BLaER1 treated with 17β-estradiol and CSF1 and Interleukin-3, amounts not matched to agents 10 nM and 100 nM (cell line): ENCODE measurements at regions not wholly inside any gene's neighbourhood (a gene's known extent, or its start where the extent isn't known, plus 50 kb on each side); places are given as distances from the start of the nearest gene placed in this dataset.

Source experiments
- H3K27ac ChIP-seq, 11 experiments: shearing (Covaris generic); formaldehyde crosslinking; 2 replicates each; pipeline ENCODE4 v1.8.1; 2022
- H3K27me3 ChIP-seq, 11 experiments: shearing (Covaris generic); formaldehyde crosslinking; 2 replicates each; pipeline ENCODE4 v1.8.1; 2022
- H3K36me3 ChIP-seq, 11 experiments: shearing (Covaris generic); formaldehyde crosslinking; 2 replicates each; pipeline ENCODE4 v1.8.1; 2022
- H3K4me1 ChIP-seq, 10 experiments: shearing (Covaris generic); formaldehyde crosslinking; 2 replicates each; pipeline ENCODE4 v1.8.1; 2022
- H3K4me2 ChIP-seq, 11 experiments: shearing (Covaris generic); formaldehyde crosslinking; 2 replicates each; pipeline ENCODE4 v1.8.1; 2022
- H3K4me3 ChIP-seq, 10 experiments: shearing (Covaris generic); formaldehyde crosslinking; 2 replicates each; pipeline ENCODE4 v1.8.1; 2022
- H3K9ac ChIP-seq, 11 experiments: shearing (Covaris generic); formaldehyde crosslinking; 2 replicates each; pipeline ENCODE4 v1.8.1; 2022
- H3K9me3 ChIP-seq, 11 experiments: shearing (Covaris generic); formaldehyde crosslinking; replicated peaks in 1 of 11; 2 replicates each; pipeline ENCODE4 v1.8.1; 2022
- H4K20me1 ChIP-seq, 11 experiments: shearing (Covaris generic); formaldehyde crosslinking; 2 replicates each; pipeline ENCODE4 v1.8.1; 2022
- Cebpa-rat ChIP-seq, 11 experiments: shearing (Covaris generic); IDR thresholded peaks; 2 replicates each; pipeline ENCODE4 v1.8.1; 2022

- Histone ChIP-seq H3K27ac (no peak overlapping the region), H3K36me3 (no peaks in the 10 kb centered on the region), H3K4me3 (no peak overlapping the region), H3K9ac (no peak overlapping the region), H3K4me2 (no peak overlapping the region), H3K4me1 (no peaks in the 10 kb centered on the region), H4K20me1 (no peaks in the 10 kb centered on the region), H3K27me3 (no peaks in the 10 kb centered on the region), H3K9me3 (no peaks in the 10 kb centered on the region)
- no peak for TF ChIP-seq Cebpa-rat (IDR thresholded peaks at IDR 0.05)
These were observed 607.4 kb downstream of the CBLN2 start for GRCh38 chr18:71936744-71937143.

DNA sequence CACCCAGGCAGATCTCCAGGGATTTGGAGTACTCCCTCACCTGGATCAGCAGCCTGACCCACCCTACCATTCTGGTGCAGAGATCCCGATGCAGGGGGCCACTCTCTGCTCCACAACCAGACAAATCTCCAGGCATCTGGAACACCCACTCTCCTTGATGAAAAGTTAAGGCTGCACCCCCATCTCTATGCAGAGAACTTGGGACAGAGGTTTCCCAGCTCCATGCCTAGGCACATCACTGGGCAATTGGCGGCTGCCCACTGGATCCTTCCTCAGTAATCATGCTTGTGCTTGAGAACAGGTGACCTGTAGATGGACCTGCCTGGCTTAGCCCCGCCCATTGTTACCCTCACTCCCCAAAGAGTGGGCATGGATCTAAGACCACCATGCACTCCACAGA is 624.9 kb downstream of the CBLN2 start:
- no peaks in the 10 kb centered on the region for H3K4me1 ChIP-seq
- H3K9ac ChIP-seq, result no peak overlapping the region
- H3K36me3 ChIP-seq, result no peaks in the 10 kb centered on the region
- H4K20me1 ChIP-seq, result no peaks in the 10 kb centered on the region
- no peak overlapping the region for H3K4me3 ChIP-seq
- no peak for TF ChIP-seq Cebpa-rat (IDR thresholded peaks at IDR 0.05)
- H3K9me3 ChIP-seq, result peaks cover 0 to 23% (median 7%) of the 10 kb centered on the region in 11 experiments; a peak in 10 of 22 replicates
- H3K4me2 ChIP-seq, result no peak overlapping the region
- H3K27ac ChIP-seq, result no peak overlapping the region
- no peaks in the 10 kb centered on the region for H3K27me3 ChIP-seq

GRCh38 chr18:71913641-71914040 is 630.5 kb downstream of the CBLN2 start:
- H3K36me3 ChIP-seq, result no peaks in the 10 kb centered on the region
- H3K4me3 ChIP-seq, result no peak overlapping the region
- H3K9me3 ChIP-seq, result no peaks in the 10 kb centered on the region
- no peak overlapping the region for H3K27ac ChIP-seq
- no peak overlapping the region for H3K4me2 ChIP-seq
- TF ChIP-seq Cebpa-rat (IDR thresholded peaks at IDR 0.05), result no peak
- no peaks in the 10 kb centered on the region for H3K27me3 ChIP-seq
- H3K4me1 ChIP-seq, result no peaks in the 10 kb centered on the region
- no peak overlapping the region for H3K9ac ChIP-seq
- H4K20me1 ChIP-seq, result no peaks in the 10 kb centered on the region; a peak in 1 of 22 replicates

GRCh38 chr18:71902482-71902881 is 641.7 kb downstream of the CBLN2 start:
- no peak overlapping the region for H3K9ac ChIP-seq
- H4K20me1 ChIP-seq, result no peaks in the 10 kb centered on the region
- H3K27me3 ChIP-seq, result no peaks in the 10 kb centered on the region
- peaks cover 0 to 9% (median 0%) of the 10 kb centered on the region in 11 experiments; a peak in 2 of 22 replicates for H3K9me3 ChIP-seq
- no peak overlapping the region for H3K4me2 ChIP-seq
- no peak overlapping the region for H3K4me3 ChIP-seq
- H3K36me3 ChIP-seq, result no peaks in the 10 kb centered on the region
- no peaks in the 10 kb centered on the region for H3K4me1 ChIP-seq
- no peak for TF ChIP-seq Cebpa-rat (IDR thresholded peaks at IDR 0.05)
- H3K27ac ChIP-seq, result no peak overlapping the region

DNA sequence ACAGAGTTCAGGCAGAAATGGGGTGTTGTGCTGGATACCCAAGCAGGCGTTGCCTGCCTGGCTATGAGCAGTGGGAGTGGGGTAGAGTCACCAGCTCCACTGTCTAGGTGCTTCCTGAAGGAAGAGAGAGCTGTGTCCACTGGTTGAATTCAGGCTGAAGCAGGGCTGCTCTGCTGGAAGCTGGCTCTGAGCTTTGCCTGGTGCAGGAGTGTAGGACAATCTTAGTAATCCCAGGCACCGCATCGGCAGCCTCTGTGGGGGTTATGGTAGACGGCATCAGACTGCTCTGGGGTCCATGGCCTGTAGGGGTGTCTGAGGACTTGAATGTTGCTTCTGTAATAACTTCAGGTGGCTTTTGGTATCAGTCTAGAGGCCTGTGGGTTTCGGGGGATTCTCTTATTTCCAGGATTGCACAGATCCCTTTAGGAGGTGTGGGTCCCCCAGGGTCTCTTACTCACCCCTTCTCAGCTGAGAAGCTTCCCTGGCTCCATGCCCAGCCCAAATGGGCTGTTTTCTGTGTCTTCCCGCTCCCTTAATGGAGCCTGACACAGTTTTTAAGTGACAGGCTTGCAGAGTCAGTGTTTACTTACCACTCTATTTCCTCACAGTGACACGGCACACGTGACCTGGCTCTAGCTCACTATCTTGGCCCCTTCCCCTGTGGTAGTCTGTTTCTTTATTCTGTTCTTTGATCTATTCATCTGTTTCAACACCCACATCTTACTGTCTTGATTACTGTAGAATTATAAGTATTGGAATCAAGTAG is 644.3 kb downstream of the CBLN2 start:
- no peak for TF ChIP-seq Cebpa-rat (IDR thresholded peaks at IDR 0.05)
- Histone ChIP-seq H3K9ac (no peak overlapping the region), H3K27me3 (no peaks in the 10 kb centered on the region), H3K27ac (no peak overlapping the region), H3K4me3 (no peak overlapping the region), H3K4me1 (no peaks in the 10 kb centered on the region), H4K20me1 (no peaks in the 10 kb centered on the region), H3K9me3 (peaks cover 0 to 9% (median 0%) of the 10 kb centered on the region in 11 experiments; a peak in 2 of 22 replicates), H3K4me2 (peak overlapping the region in 1 of 11 experiments; percentile 8; a peak in 1 of 22 replicates), H3K36me3 (no peaks in the 10 kb centered on the region)

GRCh38 chr18:71899183-71899582 is 645.0 kb downstream of the CBLN2 start:
- Histone ChIP-seq H3K4me1 (no peaks in the 10 kb centered on the region), H3K4me2 (no peak overlapping the region), H3K27me3 (no peaks in the 10 kb centered on the region), H3K36me3 (no peaks in the 10 kb centered on the region), H3K9ac (no peak overlapping the region), H4K20me1 (no peaks in the 10 kb centered on the region), H3K4me3 (no peak overlapping the region), H3K27ac (no peak overlapping the region), H3K9me3 (peaks cover 0 to 9% (median 0%) of the 10 kb centered on the region in 11 experiments; a peak in 2 of 22 replicates)
- no peak for TF ChIP-seq Cebpa-rat (IDR thresholded peaks at IDR 0.05)

- no peak overlapping the region for H3K4me3 ChIP-seq
- H3K27ac ChIP-seq, result no peak overlapping the region
- no peaks in the 10 kb centered on the region for H3K4me1 ChIP-seq
- H3K9me3 ChIP-seq, result no peaks in the 10 kb centered on the region
- no peak for TF ChIP-seq Cebpa-rat (IDR thresholded peaks at IDR 0.05)
- H3K4me2 ChIP-seq, result no peak overlapping the region
- no peaks in the 10 kb centered on the region for H3K27me3 ChIP-seq
- no peaks in the 10 kb centered on the region for H4K20me1 ChIP-seq
- no peaks in the 10 kb centered on the region for H3K36me3 ChIP-seq
- H3K9ac ChIP-seq, result no peak overlapping the region
These were observed 656.6 kb downstream of the CBLN2 start for GRCh38 chr18:71887509-71887908.

GRCh38 chr18:71878226-71878625 is 665.9 kb downstream of the CBLN2 start:
- Histone ChIP-seq H3K4me3 (no peak overlapping the region), H4K20me1 (no peaks in the 10 kb centered on the region), H3K4me2 (no peak overlapping the region), H3K9me3 (no peaks in the 10 kb centered on the region), H3K36me3 (no peaks in the 10 kb centered on the region), H3K4me1 (no peaks in the 10 kb centered on the region), H3K9ac (no peak overlapping the region), H3K27me3 (no peaks in the 10 kb centered on the region), H3K27ac (no peak overlapping the region)
- no peak for TF ChIP-seq Cebpa-rat (IDR thresholded peaks at IDR 0.05)

DNA sequence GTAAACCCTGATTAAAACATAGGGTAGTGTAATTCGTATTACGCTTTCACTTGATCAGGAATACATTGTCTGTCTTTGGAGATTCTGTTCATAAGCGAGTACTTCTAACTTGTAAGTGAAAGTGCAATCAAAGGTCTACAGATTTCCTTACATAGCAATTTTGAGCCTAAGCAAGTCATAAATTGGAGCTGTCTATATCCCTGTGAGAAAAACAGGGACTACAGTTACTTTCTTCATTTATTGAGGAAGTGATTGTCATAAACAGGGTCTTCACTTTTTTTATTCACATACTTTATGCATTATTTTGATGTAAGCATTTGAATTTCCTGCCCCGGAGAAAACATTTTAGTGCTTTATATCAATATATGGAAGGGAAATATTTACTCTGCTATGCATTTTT is 670.4 kb downstream of the CBLN2 start:
- Histone ChIP-seq H3K4me2 (no peak overlapping the region), H3K27me3 (no peaks in the 10 kb centered on the region), H3K4me1 (no peaks in the 10 kb centered on the region), H3K9me3 (no peaks in the 10 kb centered on the region), H3K27ac (no peak overlapping the region), H3K9ac (no peak overlapping the region), H4K20me1 (no peaks in the 10 kb centered on the region), H3K4me3 (no peak overlapping the region), H3K36me3 (no peaks in the 10 kb centered on the region)
- no peak for TF ChIP-seq Cebpa-rat (IDR thresholded peaks at IDR 0.05)

DNA sequence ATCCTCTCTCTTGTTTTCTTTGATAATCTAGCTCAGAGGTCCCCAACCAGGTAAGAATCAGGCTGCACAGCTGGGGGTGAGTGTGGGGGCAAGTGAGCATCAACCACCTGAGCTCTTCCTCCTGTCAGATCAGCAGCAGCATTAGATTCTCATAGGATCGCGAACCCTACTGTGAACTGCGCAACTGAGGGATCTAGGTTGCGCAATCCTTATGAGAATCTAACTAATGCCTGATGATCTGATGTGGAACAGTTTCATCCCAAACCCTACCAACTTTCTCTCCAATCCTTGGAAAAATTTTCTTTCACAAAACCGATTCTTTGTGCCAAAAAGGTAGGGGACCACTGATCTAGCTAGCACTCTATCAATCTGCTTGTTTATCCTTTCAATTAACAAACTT is 678.3 kb downstream of the CBLN2 start:
- peak in 10 of 11 experiments; percentile 55 to 95 (median 80); a peak in 19 of 22 replicates for TF ChIP-seq Cebpa-rat (IDR thresholded peaks at IDR 0.05)
- Histone ChIP-seq H3K4me1 (no peaks in the 10 kb centered on the region), H3K9me3 (no peaks in the 10 kb centered on the region)

More for the DNA sequence above, 678.3 kb downstream of the CBLN2 start:
- Histone ChIP-seq H3K36me3 (no peaks in the 10 kb centered on the region), H3K4me2 (no peak overlapping the region), H4K20me1 (no peaks in the 10 kb centered on the region), H3K4me3 (no peak overlapping the region), H3K27me3 (no peaks in the 10 kb centered on the region), H3K9ac (no peak overlapping the region), H3K27ac (no peak overlapping the region)
